Stimulated activated CD8-positive, alpha-beta memory T cell treated with anti-CD3 and anti-CD28 coated beads, Interleukin-7, amount 100 ng/mL, for 48 hours (primary cell): ENCODE measurements at regions not wholly inside any gene's neighbourhood (a gene's known extent, or its start where the extent isn't known, plus 50 kb on each side); places are given as distances from the start of the nearest gene placed in this dataset.
"Not testable (repeated sequence)": the region's sequence is repeated elsewhere in the genome, so short reads cannot be mapped to it uniquely, and the experiment has no call there.

ENCODE experiments used
- DNase-seq, 2 donors: peaks; one replicate each; pipeline ENCODE4 v3.0.0-alpha.2; 2020; ENCODE audit warnings: low read depth in 1 of 2; ENCODE audit errors: extremely low read depth in 1 of 2

DNA sequence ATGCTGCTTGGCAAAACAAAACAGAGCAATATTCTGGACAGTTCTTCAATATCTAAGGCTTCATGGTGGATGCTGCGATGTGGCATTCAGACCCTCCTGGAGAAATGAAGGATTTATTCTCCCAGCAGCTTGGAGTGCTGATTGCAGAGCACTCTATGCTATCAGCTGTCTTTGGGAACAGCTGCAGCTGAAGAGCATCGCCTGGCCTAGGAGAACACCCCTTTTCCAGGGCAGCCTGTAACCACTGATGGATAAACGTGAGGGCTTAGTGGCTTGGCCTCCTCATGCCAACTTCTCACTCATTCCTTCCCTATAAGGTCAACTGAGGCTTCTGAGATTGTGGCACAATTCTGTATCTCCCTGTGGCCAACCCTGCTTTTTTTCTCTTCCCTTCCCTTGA lies 638.1 kb upstream of the CNTNAP2 start:
- DNase-seq = no peak

DNA sequence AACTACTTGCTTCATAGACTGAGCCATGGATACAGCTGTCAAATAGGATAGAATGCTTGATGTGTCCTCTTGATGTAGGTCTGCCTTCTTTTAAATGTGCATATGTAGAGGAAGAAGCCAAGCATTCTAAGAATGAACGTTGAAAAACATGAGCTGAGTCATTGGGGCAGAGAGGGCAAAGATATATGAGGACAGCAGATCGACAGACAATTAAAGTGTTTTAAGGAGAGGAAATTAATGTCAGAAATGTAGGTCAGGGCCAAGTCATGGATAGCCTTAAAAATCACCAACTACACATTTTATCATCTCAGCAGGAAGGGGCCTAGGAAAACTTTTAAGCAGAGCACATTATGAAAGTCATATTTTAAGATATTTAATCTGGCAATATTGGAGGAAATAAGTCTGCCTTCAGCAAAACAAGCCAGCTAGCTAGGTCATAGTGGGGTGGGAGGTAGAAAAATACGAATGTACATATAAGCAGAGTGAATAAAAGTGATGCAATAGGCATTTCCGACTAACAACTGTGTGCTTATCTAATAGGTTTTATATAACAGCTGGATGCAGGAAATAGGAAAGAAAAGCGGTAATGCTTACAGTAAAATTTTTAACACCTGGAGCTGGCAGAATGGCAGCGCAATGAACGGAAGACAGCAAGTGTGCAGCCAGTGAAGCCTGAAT lies 638.3 kb upstream of the TPK1 start:
- no peak for DNase-seq

DNA sequence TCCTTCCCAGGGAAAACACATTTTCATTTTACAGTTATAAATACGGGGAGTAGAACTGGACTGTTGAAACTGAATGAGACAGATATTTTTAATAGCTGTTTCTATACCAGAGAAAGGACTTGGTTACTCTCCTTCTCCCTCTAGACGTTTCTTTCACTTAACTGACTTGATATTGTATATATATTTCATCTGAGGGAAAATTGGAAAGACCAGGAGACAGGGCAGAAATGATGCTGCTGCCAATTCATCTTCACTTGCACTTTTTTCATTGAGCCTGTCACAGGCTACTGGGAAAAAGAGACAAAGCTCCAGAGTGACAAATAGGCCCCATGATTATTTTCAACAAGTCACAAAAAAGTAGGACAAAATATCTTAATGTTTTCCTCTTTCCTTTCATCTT lies 636.0 kb upstream of the TPK1 start:
- no peak for DNase-seq

DNA sequence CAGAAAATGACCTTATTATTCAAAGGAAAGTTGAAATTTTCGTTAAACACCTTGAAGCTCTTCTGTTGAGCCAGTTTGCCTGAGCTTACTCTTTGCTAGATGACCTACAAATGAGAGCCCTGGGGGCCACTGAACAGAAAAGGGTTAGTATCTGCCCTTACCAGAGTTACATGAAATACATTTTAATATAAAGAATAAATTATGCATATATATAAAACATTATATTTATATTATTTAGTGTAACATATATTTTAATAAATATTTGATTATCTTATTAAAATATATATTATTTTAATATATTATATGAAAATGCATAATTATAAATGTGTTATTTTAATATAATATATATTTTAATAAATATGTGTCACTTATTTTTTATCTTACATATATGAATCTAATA lies 628.4 kb upstream of the TPK1 start:
- no peak for DNase-seq

DNA sequence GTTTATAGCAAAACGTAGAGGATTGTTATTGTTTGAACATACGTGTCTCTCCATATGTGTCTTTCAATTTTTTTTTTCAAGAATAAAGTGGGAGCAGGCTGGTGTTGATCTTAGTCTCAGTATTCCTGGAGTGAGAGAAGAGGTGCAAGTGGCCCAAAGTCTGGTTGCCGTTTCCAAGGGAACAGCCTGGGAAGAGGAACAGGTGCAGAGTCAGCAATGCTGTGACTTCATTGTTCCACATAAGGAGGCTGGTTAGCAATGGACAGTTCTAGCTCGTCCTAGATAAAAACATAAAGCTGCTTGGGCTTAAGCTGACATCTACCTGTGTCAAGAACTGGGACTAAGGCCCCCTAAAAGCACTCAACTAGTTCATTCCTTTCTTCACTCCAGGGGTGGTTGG lies 626.6 kb upstream of the TPK1 start:
- DNase-seq = no peak

DNA sequence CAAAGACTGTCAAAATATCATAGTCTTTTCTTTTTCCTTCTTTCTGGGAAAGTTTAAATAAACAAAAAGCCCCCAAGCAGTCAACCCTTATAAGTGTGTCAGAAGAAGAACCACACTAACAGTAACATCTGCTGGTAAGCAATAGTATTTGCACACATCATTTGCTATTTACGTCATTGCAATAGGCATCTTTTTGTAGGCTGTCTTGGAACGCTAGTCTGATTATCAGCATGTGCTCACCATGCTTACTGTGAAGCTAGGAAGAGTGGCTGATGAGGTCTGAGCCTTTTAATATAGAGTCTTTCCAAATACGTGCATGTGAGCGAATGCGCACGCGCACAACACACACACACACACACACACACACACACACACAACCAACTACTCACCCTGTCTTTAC lies 599.0 kb upstream of the TPK1 start:
- no peak for DNase-seq

DNA sequence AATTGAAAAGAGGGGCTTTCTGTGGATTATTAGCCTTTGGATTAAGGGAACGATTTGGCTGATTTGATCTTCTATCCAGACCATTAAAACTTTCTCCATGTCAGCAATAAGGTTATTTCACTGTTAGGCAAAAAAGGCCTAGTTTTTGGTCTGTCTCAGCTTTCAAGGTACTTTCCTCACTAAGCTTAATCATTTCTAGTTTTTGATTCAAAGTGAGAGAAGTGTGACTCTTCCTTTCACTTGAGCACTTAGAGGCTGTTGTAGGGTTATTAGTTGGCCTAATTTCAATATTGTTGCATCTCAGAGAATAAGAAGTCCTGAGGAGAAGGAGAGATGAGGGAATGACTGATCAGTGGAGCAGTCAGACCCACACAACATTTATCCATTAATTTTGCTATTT lies 596.0 kb upstream of the TPK1 start:
- DNase-seq = no peak

DNA sequence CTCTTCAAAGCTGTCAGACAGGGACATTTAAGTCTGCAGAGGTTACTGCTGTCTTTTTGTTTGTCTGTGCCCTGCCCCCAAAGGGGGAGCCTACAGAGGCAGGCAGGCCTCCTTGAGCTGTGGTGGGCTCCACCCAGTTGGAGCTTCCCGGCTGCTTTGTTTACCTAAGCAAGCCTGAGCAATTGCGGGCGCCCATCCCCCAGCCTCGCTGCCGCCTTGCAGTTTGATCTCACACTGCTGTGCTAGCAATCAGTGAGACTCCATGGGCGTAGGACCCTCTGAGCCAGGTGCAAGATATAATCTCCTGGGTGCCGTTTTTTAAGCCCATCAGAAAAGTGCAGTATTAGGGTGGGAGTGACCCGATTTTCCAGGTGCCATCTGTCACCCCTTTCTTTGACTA lies 582.6 kb upstream of the TPK1 start:
- not testable (repeated sequence) for DNase-seq

DNA sequence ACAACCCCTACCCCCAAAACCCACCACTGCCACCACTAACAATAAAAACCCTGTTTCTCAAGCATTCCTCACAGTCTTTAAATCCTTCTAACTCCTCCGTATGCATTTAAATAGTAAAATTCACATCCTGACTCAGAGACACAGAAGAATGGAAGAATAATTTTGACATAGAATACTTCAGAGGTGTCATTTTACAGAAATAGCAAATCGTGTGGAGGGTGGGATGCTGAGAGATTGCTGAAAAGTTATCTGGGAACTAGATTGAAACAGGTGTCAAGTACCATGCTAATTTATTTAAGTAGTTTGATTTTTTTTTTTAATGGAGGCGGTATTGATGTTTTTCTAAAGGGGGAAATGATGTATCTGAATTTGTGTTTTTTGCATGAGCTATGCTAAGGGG lies 575.2 kb upstream of the TPK1 start:
- DNase-seq = no peak

DNA sequence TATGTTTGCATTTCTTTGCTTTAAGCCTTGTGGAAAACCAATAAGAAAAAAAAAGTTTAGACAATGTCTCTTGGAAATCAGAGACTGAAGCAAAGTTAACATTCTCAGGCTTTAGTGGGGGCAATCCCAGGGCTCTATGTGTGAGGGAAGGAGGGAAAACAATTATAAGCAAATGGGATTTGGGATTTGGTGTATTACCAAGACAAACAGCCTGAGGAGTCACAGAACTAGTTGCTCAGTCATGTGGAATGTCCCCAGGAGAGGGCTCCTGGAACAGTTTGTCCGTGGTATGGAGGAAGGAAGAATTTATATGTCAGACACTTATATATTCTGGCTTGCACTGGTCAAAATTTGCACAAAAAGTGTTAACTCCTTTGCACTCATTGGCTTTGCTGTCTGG lies 562.9 kb upstream of the TPK1 start:
- no peak for DNase-seq

DNA sequence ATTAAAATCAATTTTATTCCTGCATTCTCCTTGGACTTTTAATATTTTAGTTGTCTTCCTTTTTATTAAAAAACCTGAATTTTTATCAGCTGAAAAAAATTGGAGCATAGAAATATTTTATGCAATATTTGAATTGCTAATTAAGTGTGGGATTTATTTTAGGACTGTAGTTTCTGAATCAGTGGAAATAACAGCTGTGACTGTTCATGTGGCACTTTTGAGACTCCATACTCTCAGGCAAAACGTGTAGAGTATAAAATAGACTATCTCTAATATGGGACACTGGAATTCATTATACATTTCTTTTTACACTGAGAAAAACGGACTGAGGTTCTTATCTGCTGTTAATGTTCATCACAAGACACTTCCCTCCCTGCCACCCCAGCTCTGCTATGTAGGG lies 558.3 kb upstream of the TPK1 start:
- no peak for DNase-seq

DNA sequence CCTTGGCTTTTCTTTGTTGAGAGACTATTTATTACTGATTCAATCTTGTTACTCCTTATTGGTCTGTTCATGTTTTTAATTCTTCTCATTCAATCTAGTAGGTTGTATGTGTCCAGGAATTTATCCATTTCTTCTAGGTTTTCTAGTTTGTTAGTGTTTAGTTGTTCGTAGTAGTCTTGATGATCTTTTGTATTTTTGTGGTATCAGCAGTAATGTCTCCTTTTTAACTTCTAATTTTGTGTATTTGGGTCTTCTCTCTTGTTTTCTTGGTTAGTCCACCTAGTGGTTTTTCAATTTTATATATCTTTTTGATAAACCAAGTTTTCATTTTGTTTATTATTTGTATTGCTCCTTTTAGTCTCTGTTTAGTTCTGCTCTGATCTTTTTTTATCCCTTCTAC lies 546.9 kb upstream of the TPK1 start:
- DNase-seq = no peak

DNA sequence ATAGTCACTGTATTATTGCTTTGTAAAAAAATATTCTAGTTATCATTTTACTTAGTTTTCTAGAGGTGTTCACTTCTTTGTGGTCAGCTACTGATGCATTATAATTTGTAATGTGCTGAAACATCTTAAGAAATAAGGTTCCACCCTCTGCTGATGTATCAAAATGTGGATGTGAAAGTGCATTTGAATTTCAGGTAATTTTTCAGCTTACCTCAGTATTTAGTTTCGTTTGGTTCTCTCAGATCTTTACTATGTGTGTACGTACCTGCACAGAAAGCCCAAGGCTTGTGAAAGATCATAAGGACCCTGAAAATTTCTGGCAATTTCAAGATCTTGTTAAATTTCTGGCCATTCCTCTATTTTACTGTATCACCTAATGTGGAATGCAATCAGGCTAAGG lies 542.3 kb upstream of the TPK1 start:
- no peak for DNase-seq

DNA sequence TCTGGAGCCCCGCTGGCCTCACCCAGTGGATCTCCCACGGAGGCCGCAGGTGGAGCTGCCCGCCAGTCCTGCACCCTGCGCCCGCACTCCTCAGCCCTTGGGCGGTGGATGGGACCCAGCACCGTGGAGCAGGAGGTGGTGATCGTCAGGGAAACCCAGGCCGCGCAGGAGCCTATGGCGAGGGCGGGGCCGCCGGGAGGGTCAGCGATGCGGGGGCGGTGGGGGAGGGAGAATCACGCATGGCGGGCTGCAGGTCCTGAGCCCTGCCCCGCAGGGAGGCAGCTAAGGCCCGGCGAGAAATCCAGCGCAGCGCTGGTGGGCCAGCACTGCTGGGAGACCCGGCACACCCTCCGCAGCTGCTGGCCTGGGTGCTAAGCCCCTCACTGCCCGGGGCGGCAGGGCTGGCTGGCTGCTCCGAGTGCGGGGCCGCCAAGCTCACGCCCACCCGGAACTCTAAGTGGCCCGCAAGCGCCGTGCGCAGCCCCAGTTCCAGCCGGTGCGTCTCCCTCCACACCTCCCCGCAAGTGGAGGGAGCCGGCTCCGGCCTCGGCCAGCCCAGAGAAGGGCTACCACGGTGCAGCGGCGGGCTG lies 524.8 kb upstream of the TPK1 start:
- DNase-seq = no peak

DNA sequence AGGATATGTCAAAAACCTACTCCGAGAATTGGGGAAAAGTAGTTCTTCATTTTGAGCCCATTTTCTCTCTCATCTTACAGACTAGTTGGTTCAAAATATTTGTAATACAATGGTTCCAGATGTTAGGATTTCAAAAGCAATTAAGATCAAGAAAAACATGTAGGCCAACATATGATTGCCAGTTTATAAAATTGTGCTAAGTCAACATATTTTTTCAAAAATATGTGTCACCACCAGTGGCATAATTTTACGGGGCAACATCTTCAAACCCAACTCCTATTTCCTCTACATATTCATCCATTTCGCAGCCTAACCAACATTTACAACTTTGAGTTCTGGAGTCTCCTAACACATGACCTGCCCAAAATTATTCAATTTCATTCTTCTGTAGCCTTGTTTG lies 514.5 kb upstream of the TPK1 start:
- no peak for DNase-seq

DNA sequence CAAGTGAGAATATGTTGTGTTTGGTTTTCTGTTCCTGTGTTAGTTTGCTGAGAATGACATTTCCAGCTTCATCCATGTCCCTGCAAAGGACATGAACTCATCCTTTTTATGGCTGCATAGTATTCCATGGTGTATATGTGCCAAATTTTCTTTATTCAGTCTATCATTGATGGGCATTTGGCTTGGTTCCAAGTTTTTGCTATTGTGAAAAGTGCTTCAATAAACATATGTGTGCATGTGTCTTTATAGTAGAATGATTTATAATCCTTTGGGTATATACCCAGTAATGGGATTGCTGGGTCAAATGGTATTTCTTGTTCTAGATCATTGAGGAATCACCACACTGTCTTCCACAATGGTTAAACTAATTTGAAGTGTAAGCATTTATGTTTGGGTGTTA lies 513.6 kb upstream of the TPK1 start:
- DNase-seq = not testable (repeated sequence)

DNA sequence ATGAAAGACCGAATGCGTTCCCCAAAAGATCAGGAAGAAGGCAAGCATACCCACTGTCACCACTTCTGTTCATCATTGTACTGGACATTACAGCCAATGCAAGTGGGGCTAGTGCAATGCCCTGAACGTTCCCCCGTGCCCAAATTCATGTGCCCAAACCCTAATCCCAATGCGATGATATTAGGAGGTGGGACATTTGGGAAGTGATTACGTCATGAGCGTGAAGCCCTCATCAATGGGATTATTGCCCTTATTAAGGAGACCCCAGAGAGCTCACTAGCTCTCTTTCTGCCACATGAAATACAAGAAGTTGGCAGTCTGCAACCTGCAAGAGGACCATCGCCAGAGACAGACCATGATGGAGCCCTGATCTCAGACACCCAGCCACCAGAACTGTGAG lies 511.4 kb upstream of the TPK1 start:
- no peak for DNase-seq

DNA sequence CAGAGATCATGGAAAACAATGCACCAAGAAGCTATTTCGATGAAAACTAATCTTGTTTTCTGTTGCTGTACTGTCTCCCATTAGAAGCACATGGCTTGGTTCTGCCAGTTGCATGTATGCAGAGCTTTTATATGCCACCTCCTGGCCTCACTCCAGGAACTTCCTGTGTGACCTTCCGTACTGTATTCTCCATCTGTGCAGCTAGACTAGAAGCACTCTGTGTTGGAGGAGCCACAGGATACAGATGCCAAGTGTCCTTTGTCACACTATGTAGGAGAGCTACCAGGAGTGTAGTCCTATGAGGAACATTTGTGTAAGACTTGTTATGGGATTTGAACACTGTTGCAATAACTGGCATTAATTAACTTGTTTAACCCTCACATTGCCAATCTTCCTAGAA lies 503.5 kb upstream of the TPK1 start:
- no peak for DNase-seq

DNA sequence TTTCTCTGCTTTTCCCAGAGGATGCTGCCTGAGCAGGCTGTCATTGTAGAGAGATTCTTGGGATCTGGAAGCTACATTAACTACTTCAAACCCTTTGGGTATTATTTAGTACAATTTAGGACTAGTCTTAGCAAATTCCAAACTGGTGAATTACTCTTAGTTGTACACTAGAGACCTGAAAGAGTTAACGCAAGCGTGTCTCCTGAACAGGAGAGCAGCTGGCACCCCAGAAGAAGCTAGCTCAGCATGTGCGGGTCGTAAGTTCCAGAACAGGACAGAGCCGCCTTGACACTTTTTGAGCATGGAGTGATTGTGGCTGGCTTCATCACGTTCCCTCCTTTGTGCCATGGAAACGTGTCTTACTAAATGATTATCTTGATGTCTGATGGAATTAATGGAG lies 495.7 kb upstream of the TPK1 start:
- DNase-seq = no peak

DNA sequence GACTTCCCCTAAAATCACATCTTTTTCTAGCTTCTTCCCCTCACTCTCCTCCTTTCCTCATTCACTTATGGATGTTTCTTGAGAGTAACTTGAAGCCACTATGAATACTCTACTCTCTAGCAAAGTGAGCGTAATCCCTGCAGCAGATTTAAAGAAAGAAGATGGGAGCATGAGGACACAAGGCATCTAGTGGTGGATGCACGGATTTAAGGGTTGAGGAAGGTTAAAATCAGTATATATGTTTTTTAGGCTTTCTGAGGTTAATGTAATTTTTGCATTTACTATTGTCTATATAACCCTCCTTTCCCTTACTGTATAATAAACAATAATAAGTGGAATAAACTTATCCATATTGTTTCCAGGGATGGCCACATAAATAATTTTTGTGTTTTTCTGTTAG lies 495.2 kb upstream of the TPK1 start:
- DNase-seq = no peak

DNA sequence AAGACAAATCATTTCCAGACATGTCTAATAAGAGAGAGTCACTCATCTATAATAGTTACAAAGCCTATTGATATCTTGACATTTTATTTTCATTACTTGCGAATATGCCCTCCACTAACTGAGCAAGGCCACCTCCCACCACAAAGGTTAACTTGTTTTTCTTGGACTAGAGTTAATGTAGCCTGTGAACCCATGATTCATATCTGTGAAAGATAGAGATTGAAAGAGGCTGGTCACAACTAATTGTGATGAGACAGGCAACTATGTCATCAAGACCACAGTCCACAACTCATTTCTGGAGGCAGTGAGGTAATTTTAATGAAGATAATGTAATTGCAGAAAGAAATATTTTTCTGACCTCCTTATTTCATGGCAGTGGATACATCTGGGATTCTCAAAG lies 491.8 kb upstream of the TPK1 start:
- no peak for DNase-seq

DNA sequence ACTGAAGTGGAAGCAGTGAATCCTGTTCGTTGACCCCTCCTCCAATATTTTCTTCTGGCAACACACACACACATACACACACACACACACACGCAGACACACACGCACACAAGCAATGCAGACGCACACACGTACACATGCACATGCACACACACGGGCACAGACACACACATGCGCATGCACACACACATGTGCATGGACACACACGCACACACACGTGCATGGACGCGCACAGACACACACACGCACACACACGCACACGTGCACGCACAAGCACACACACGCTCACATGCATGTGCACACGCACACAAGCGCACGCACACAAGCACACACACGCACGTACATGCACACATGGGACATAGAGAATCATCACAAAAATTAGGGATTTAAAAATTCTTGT lies 488.2 kb upstream of the TPK1 start:
- DNase-seq = no peak

DNA sequence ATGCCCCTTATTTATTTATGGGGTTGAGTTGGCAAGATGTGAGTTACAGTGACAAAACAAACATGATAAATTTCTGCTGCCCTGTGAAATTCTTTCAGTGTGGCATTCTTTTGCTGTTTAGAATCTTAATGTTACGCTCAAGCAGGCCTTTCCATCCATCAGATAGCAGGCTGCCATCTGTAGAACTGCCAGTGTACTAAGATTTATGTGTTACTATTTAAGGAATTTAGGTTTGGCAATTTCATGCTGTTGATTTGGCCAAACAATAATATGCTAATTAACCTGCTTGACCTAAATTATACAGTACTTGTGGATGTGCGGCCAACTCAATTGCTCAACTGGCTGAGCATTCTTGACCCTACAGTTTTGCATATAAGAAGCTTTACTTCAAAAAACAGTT lies 477.7 kb upstream of the TPK1 start:
- DNase-seq = no peak
